ENCODE measurements at regions not wholly inside any gene's neighbourhood (a gene's known extent, or its start where the extent isn't known, plus 50 kb on each side); places are given as distances from the start of the nearest gene placed in this dataset.

DNA sequence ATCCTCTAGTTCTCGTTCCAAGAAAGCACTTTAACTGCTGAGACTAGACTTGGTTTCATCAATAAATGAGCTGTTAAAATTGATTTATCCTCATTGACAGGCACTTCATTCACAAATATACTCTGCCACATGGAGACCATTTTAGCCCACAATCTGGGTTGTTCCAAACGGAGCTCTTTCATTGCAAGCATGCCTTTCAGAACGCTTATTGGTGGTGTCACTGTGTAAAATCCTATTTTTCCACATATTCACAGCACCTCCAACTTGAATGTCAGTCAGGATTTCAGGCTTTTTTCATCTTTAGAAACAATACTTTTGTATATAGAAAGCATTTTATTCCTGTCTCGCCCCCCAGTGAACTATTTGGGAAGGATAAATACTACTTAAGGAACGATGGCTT is 424.7 kb upstream of the NRP1 start:
- WGBS, 4 donors = 90 to 96% (median 93%) methylated on average over 5 of the region's 5 CpGs

DNA sequence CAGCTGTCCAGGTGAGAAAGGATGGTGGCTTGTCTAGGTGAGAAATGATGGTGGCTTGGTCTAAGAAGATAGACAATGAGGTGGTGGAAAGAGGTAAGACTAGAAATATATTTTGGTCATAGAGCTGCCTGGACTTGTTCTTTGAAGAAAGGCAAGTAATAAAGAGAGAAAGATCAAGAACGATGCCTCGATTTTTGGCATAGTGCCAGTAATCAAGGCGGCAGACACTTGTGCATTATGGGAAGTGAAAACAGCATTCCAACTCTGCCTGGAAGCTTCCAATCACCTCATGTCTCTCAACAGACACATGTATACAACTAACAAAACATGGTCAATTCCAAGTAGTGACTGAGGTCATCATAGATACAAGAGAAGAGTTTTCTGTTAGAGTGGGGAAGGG is 423.8 kb upstream of the NRP1 start:
- no peak for TF ChIP-seq POLR2A (IDR thresholded peaks at IDR 0.05)
- TF ChIP-seq, protein P1, sequence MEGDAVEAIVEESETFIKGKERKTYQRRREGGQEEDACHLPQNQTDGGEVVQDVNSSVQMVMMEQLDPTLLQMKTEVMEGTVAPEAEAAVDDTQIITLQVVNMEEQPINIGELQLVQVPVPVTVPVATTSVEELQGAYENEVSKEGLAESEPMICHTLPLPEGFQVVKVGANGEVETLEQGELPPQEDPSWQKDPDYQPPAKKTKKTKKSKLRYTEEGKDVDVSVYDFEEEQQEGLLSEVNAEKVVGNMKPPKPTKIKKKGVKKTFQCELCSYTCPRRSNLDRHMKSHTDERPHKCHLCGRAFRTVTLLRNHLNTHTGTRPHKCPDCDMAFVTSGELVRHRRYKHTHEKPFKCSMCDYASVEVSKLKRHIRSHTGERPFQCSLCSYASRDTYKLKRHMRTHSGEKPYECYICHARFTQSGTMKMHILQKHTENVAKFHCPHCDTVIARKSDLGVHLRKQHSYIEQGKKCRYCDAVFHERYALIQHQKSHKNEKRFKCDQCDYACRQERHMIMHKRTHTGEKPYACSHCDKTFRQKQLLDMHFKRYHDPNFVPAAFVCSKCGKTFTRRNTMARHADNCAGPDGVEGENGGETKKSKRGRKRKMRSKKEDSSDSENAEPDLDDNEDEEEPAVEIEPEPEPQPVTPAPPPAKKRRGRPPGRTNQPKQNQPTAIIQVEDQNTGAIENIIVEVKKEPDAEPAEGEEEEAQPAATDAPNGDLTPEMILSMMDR (IDR thresholded peaks at IDR 0.05) = no peak

More for the DNA sequence above, 424.7 kb upstream of the NRP1 start:
- no peak for DNase-seq
- Histone ChIP-seq H3K4me3 (no peak overlapping the region), H3K4me1 (replicated peaks in 1 of 2) (no peaks in the 10 kb centered on the region), H3K27me3 (no peaks in the 10 kb centered on the region), H3K9me3 (replicated peaks in 1 of 3) (no peaks in the 10 kb centered on the region), H3K27ac (no peak overlapping the region), H3K36me3 (replicated peaks in 1 of 2) (no peaks in the 10 kb centered on the region)
- intact Hi-C loops (cut with DNase I) = no loop called here
- no peak for TF ChIP-seq POLR2A (IDR thresholded peaks at IDR 0.05)

DNA sequence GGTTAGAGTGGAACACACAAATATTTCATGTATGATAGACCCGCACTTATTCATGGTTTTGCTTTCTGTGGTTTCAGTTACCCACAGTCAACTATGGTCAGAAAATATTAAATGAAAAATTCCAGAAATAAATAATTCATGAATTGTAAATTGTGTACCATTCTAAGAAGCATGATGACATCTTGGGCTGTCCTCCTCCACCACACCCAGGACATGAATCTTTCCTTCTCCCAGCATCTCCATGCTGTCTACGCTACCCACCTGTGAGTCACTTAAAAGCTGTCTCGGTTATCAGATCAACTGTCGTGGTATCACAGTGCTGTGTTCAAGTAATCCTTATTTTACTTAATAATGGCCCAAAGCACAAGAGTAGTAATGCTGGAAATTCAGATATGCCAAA is 419.6 kb upstream of the NRP1 start:
- 89 to 95% (median 92%) methylated on average over 4 of the region's 4 CpGs for WGBS, 4 donors
- H3K27ac ChIP-seq = no peak overlapping the region
- H3K27me3 ChIP-seq = no peaks in the 10 kb centered on the region
- H3K4me3 ChIP-seq = no peak overlapping the region
- intact Hi-C loops (cut with DNase I) = no loop called here
- no peak for DNase-seq
- no peaks in the 10 kb centered on the region for H3K36me3 ChIP-seq (replicated peaks in 1 of 2)
- no peaks in the 10 kb centered on the region for H3K9me3 ChIP-seq (replicated peaks in 1 of 3)
- TF ChIP-seq POLR2A (IDR thresholded peaks at IDR 0.05) = no peak
- TF ChIP-seq, protein P1 (IDR thresholded peaks at IDR 0.05) = no peak
- no peaks in the 10 kb centered on the region for H3K4me1 ChIP-seq (replicated peaks in 1 of 2)

More for the DNA sequence above, 423.8 kb upstream of the NRP1 start:
- DNase-seq = no peak
- no peak overlapping the region for H3K27ac ChIP-seq
- H3K36me3 ChIP-seq (replicated peaks in 1 of 2) = no peaks in the 10 kb centered on the region
- no peaks in the 10 kb centered on the region for H3K27me3 ChIP-seq
- 61 to 71% (median 65%) methylated on average over 3 of the region's 3 CpGs for WGBS, 4 donors
- no peak overlapping the region for H3K4me3 ChIP-seq
- no peaks in the 10 kb centered on the region for H3K9me3 ChIP-seq (replicated peaks in 1 of 3)
- H3K4me1 ChIP-seq (replicated peaks in 1 of 2) = no peaks in the 10 kb centered on the region
- intact Hi-C loops (cut with DNase I) = no loop called here

- Histone ChIP-seq H3K27ac (no peak overlapping the region), H3K4me1 (replicated peaks in 1 of 2) (no peaks in the 10 kb centered on the region), H3K36me3 (replicated peaks in 1 of 2) (no peaks in the 10 kb centered on the region), H3K9me3 (replicated peaks in 1 of 3) (no peaks in the 10 kb centered on the region), H3K27me3 (no peaks in the 10 kb centered on the region), H3K4me3 (no peak overlapping the region)
- intact Hi-C loops (cut with DNase I) = no loop called here
- 88 to 95% (median 91%) methylated on average over 3 of the region's 3 CpGs for WGBS, 4 donors
- DNase-seq = no peak
- TF ChIP-seq POLR2A (IDR thresholded peaks at IDR 0.05) = no peak
- TF ChIP-seq, protein P1 (IDR thresholded peaks at IDR 0.05) = no peak
Observed at GRCh38 chr10:33753389-33753788, 418.9 kb upstream of the NRP1 start.

DNA sequence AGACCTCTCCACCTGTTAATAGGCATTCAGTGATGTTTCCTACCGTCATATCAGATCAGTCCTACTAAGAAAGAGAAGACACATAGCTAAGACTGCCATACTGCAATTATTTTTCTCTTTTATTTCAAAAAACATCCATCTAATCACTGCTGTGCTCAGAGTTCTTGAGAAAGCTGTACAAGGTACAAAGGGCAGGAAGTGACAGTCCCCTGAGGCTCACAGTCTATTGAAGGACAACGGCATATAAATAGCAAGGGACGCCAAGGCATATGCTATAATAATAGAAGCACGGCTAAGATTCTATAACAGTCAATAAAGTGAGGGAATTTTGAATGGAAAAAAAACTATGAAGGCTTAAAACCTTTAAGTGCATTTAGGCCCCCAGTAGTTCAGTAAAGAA is 415.3 kb upstream of the NRP1 start:
- no peak overlapping the region for H3K4me3 ChIP-seq
- 44 to 55% (median 48%) methylated on average over 4 of the region's 4 CpGs for WGBS, 4 donors
- TF ChIP-seq POLR2A (IDR thresholded peaks at IDR 0.05) = no peak
- TF ChIP-seq, protein P1 (IDR thresholded peaks at IDR 0.05) = no peak

More for the DNA sequence above, 415.3 kb upstream of the NRP1 start:
- Histone ChIP-seq H3K36me3 (replicated peaks in 1 of 2) (no peaks in the 10 kb centered on the region), H3K27me3 (no peaks in the 10 kb centered on the region), H3K4me1 (replicated peaks in 1 of 2) (no peaks in the 10 kb centered on the region), H3K9me3 (replicated peaks in 1 of 3) (no peaks in the 10 kb centered on the region), H3K27ac (no peak overlapping the region)
- no peak for DNase-seq
- intact Hi-C loops (cut with DNase I) = no loop called here

All from adrenal gland (tissue), 9 donors.